ENCODE measurements at regions not wholly inside any gene's neighbourhood (a gene's known extent, or its start where the extent isn't known, plus 50 kb on each side); places are given as distances from the start of the nearest gene placed in this dataset.

- H3K9me3 ChIP-seq: no peaks in the 10 kb centered on the region
- H3K4me1 ChIP-seq: peaks cover 14% of the 10 kb centered on the region
- H3K4me2 ChIP-seq: no peak overlapping the region
- POLR2A ChIA-PET: no interaction called here
- no peak for ATAC-seq
- H3K4me3 ChIP-seq: no peak overlapping the region
- no peak overlapping the region for H3K27ac ChIP-seq
- FAIRE-seq: no peak
- 0 out of 4 replicates have a peak, but pooled peaks of 1 of the 2 experiments have one; percentile 21 for TF ChIP-seq CEBPB (IDR thresholded peaks at IDR 0.05)
- TF ChIP-seq FOSB (CRISPR knock-in tag; IDR thresholded peaks at IDR 0.05): no peak
- TF ChIP-seq SMC3 (IDR thresholded peaks at IDR 0.05): no peak
- DNase-seq (ENCODE audit: low read depth in 1 of 2, low spot score in 1 of 2): peak in 1 of 2 experiments; percentile 28
- CTCF ChIA-PET: interaction anchor here (0.8 to 1.5 kb wide), 4 partner anchors 8 to 317 kb away, joined by 3 to 4 read pairs (median 4); no protein-coding TSS in a partner anchor
- 72% methylated on average over 9 of the region's 9 CpGs for WGBS (ENCODE audit: missing lambda C conversion rate)
Observed at GRCh38 chr2:45177870-45178269, 168.6 kb upstream of the SIX2 start.

GRCh38 chr2:45176390-45176789, 167.1 kb upstream of the SIX2 start:
- Histone ChIP-seq H3K9me3 (no peaks in the 10 kb centered on the region), H3K4me1 (peaks cover 23% of the 10 kb centered on the region), H3K4me2 (no peak overlapping the region), H3K27ac (no peak overlapping the region), H3K4me3 (no peak overlapping the region)
- DNase-seq (ENCODE audit: low read depth in 1 of 2, low spot score in 1 of 2) (no peak), FAIRE-seq (no peak), ATAC-seq (no peak)
- CTCF ChIA-PET: interaction anchor here (0.7 to 1.0 kb wide), 2 partner anchors 171 to 350 kb away, joined by 3 to 4 read pairs; no protein-coding TSS in a partner anchor
- POLR2A ChIA-PET: no interaction called here
- TF ChIP-seq JUNB (IDR thresholded peaks at IDR 0.05) (no peak), REST (IDR thresholded peaks at IDR 0.05) (no peak), POLR2A (IDR thresholded peaks at IDR 0.05; ENCODE audit: low read length) (no peak), ZSCAN20 (CRISPR knock-in tag; IDR thresholded peaks at IDR 0.05) (no peak), ESRRA (IDR thresholded peaks at IDR 0.05; ENCODE audit: borderline replicate concordance, low read length) (no peak), RARB (CRISPR knock-in tag; IDR thresholded peaks at IDR 0.05) (no peak)

GRCh38 chr2:45173513-45173912, 164.3 kb upstream of the SIX2 start:
- peak; percentile 74 for ATAC-seq
- TF ChIP-seq HMGXB4 (CRISPR knock-in tag; IDR thresholded peaks at IDR 0.05; ENCODE audit: borderline replicate concordance) (no peak), HOXA7 (CRISPR knock-in tag; IDR thresholded peaks at IDR 0.05) (no peak), ZFP36 (IDR thresholded peaks at IDR 0.05; ENCODE audit: borderline replicate concordance, partially characterized antibody) (no peak), ZNF302 (CRISPR knock-in tag; IDR thresholded peaks at IDR 0.05) (no peak), MYC (IDR thresholded peaks at IDR 0.05; ENCODE audit: borderline replicate concordance, low read length) (no peak), E2F6 (IDR thresholded peaks at IDR 0.05; ENCODE audit: borderline replicate concordance, low read depth) (no peak), CEBPB (IDR thresholded peaks at IDR 0.05) (peak in 1 of 2 experiments; percentile 28; a peak in 1 of 4 replicates), POLR2AphosphoS2 (conservative IDR thresholded peaks at IDR 0.05; ENCODE audit: low read length) (no peak), RCOR1 (IDR thresholded peaks at IDR 0.05; ENCODE audit: low read depth, low read length) (no peak), JUNB (IDR thresholded peaks at IDR 0.05) (peak; percentile 61; the same call in 1 of the 2 replicates), EHF (CRISPR knock-in tag; IDR thresholded peaks at IDR 0.05) (no peak), NR3C1 (IDR thresholded peaks at IDR 0.05) (no peak), SMC3 (IDR thresholded peaks at IDR 0.05) (0 out of 3 replicates have a peak, but pooled peaks have one; percentile 19), RNF2 (IDR thresholded peaks at IDR 0.05; ENCODE audit: borderline replicate concordance, low read depth) (no peak), USF2 (IDR thresholded peaks at IDR 0.05) (no peak), FOSL2 (IDR thresholded peaks at IDR 0.05) (peak; percentile 63; the same call in 1 of the 2 replicates), FOSL2 (CRISPR knock-in tag; IDR thresholded peaks at IDR 0.05) (peak; percentile 76), PHF8 (IDR thresholded peaks at IDR 0.05; ENCODE audit: borderline replicate concordance, low read depth) (no peak), MAFK (IDR thresholded peaks at IDR 0.05; ENCODE audit: partially characterized antibody) (no peak), ZSCAN20 (CRISPR knock-in tag; IDR thresholded peaks at IDR 0.05) (no peak), CHD2 (IDR thresholded peaks at IDR 0.05; ENCODE audit: low read length, partially characterized antibody) (no peak), NPAS2 (CRISPR knock-in tag; IDR thresholded peaks at IDR 0.05; ENCODE audit: borderline replicate concordance) (no peak)
- TF ChIP-seq, protein P1, sequence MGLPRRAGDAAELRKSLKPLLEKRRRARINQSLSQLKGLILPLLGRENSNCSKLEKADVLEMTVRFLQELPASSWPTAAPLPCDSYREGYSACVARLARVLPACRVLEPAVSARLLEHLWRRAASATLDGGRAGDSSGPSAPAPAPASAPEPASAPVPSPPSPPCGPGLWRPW (IDR thresholded peaks at IDR 0.05): no peak
- no peaks in the 10 kb centered on the region for H3K9me3 ChIP-seq
- POLR2A ChIA-PET: interaction anchor here (0.8 to 1.0 kb wide), 2 partner anchors 64 to 86 kb away, joined by 3 to 5 read pairs; no protein-coding TSS in a partner anchor
- H3K4me1 ChIP-seq: peaks cover 23% of the 10 kb centered on the region
- peak; percentile 59 for FAIRE-seq
- H3K4me3 ChIP-seq: no peak overlapping the region
- H3K4me2 ChIP-seq: peak overlapping the region; percentile 51
- 13% methylated on average over 2 of the region's 2 CpGs for WGBS (ENCODE audit: missing lambda C conversion rate)
- DNase-seq (ENCODE audit: low read depth in 1 of 2, low spot score in 1 of 2): peak; percentile 69 to 84
- peak overlapping the region; percentile 6 to 27; a peak in 3 of 6 replicates for H3K27ac ChIP-seq
- CTCF ChIA-PET: interaction anchor here (0.6 to 3.1 kb wide), 9 partner anchors 17 to 321 kb away, joined by 3 to 13 read pairs (median 3); no protein-coding TSS in a partner anchor

Data from A549 (cell line).